Upper lobe of right lung (tissue), 1 donor: ENCODE measurements at regions not wholly inside any gene's neighbourhood (a gene's known extent, or its start where the extent isn't known, plus 50 kb on each side); places are given as distances from the start of the nearest gene placed in this dataset.

Experiments
- ATAC-seq: fragments of 200-7000 bp; cut with Tn5 transposase; one replicate; pipeline ENCODE4 v1.9.1; 2020; ENCODE audit warnings: mild to moderate bottlenecking, moderate library complexity
- DNase-seq: peaks from one replicate; pipeline ENCODE4 v3.0.0-alpha.2; 2020
- H3K27ac ChIP-seq: fragments of 200-600 bp; one replicate; pipeline ENCODE4 v1.8.0; 2022
- H3K27me3 ChIP-seq: fragments of 200-600 bp; one replicate; pipeline ENCODE4 v1.8.0; 2022; ENCODE audit warnings: mild to moderate bottlenecking
- H3K36me3 ChIP-seq: fragments of 200-600 bp; one replicate; pipeline ENCODE4 v1.8.0; 2022
- H3K4me1 ChIP-seq: fragments of 200-600 bp; one replicate; pipeline ENCODE4 v1.8.0; 2022
- H3K4me3 ChIP-seq: fragments of 200-600 bp; one replicate; pipeline ENCODE4 v1.8.0; 2022; ENCODE audit warnings: mild to moderate bottlenecking
- H3K9me3 ChIP-seq: fragments of 200-600 bp; one replicate; pipeline ENCODE4 v1.8.0; 2022
- intact Hi-C: fragments of 100-400 bp; cut with DNase I; formaldehyde crosslinking; loops from one replicate; pipeline ENCODE4 v1.11.0; 2022
- TF ChIP-seq, protein P1 (sequence below): fragments of 200-600 bp; IDR thresholded peaks from one replicate; pipeline ENCODE4 v1.8.0; 2022; ENCODE audit warnings: antibody characterized with exemption
- donor health status: DM: no; HTN: yes; CAD: no; lungs with severe emphysema.

DNA sequence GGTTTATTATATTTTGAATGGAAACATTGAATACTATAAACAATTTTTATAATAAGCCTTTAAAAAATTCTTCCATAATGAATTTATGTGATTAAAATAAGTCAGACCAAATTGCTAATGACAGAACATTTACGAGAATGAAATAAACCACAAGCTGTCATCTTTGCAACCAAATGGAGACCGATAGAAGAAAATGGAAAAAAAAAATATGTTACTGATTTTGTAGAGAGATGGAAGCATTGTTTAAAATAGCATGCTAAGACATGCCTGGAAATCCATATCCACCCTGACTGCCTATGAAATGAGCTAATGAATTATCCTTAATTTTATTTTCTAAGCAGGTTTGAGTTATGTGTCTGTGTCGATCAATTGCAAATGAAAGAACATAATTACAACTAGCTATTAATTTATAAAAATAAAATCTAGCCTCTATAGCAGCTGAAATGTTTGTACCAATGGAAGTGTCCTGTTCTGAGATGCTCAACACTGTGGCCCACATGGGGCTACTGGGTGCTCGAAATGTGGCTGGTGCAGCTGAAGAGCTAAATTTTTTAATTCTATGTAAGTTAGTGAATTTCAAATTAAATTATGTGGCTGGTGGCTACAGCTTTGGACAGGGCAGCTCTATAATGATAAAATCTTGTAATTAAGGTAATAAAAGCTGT lies 832.8 kb downstream of the RNF144A start:
- no peak for ATAC-seq
- DNase-seq = no peak
- no peak overlapping the region for H3K27ac ChIP-seq
- no peaks in the 10 kb centered on the region for H3K4me1 ChIP-seq
- no peaks in the 10 kb centered on the region for H3K36me3 ChIP-seq
- H3K4me3 ChIP-seq = no peak overlapping the region
- TF ChIP-seq, protein P1, sequence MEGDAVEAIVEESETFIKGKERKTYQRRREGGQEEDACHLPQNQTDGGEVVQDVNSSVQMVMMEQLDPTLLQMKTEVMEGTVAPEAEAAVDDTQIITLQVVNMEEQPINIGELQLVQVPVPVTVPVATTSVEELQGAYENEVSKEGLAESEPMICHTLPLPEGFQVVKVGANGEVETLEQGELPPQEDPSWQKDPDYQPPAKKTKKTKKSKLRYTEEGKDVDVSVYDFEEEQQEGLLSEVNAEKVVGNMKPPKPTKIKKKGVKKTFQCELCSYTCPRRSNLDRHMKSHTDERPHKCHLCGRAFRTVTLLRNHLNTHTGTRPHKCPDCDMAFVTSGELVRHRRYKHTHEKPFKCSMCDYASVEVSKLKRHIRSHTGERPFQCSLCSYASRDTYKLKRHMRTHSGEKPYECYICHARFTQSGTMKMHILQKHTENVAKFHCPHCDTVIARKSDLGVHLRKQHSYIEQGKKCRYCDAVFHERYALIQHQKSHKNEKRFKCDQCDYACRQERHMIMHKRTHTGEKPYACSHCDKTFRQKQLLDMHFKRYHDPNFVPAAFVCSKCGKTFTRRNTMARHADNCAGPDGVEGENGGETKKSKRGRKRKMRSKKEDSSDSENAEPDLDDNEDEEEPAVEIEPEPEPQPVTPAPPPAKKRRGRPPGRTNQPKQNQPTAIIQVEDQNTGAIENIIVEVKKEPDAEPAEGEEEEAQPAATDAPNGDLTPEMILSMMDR = no peak
- intact Hi-C loops = no loop called here
- peaks cover 4% of the 10 kb centered on the region for H3K9me3 ChIP-seq
- no peaks in the 10 kb centered on the region for H3K27me3 ChIP-seq

DNA sequence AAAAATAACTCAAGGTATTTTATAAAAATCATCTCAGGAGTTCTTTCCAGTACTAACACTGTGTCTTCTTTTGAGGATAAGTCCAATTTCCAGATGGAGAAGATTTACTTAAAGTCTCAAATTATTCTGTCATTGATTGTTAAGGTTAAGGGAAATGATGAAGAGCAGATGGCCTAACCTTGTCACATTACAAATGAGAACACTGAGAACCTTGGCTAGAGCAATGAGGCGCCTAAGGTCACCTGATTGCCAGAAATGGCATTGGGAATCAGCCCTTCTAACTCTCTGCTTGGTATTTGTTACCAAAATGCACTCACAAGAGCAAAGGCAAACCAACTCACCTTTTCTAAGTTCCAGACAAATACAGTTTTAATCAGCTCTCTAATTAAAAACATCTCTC lies 835.1 kb downstream of the RNF144A start:
- intact Hi-C loops = no loop called here
- Histone ChIP-seq H3K9me3 (peaks cover 4% of the 10 kb centered on the region), H3K27ac (no peak overlapping the region), H3K36me3 (no peaks in the 10 kb centered on the region), H3K4me3 (no peak overlapping the region), H3K4me1 (no peaks in the 10 kb centered on the region), H3K27me3 (no peaks in the 10 kb centered on the region)
- DNase-seq = no peak
- TF ChIP-seq, protein P1 = no peak
- ATAC-seq = no peak

DNA sequence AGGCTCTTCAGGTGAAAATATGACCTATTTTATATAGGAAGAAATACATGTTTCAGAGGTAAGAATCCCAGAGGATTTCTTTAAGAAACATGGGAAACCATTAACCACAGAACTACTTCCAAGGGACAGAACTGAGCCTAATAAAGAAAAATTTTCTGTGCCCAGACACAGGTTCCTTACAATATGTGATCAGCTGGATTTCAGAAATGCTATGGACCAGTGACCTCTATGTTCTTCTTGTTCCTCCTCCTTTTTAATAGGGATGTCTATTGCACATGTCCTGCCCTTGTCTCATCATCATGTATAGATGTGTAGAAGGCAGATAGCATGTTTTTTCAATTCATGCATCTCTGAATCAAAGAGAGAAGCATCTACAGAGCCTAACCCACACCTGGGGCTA lies 836.6 kb downstream of the RNF144A start:
- no peak overlapping the region for H3K4me3 ChIP-seq

DNA sequence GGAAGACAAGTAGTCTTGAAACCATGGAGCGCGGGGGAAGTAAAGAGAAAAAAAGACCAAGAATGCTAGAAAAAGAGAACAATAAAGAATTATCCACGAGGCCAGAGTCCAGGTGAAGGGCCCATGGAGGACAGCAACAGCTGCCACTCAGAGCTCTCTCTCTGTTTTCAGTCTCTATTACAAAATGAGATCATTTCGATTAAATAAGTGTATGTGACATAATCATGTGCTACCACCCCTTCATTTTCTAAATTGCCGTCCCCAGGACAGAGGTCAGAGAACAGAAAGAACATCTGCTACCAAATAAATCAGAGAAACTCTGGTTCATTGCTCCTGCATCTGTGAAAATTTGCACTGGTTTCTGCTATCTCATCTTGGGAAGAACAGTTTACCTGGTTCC lies 838.7 kb downstream of the RNF144A start:
- intact Hi-C loops = no loop called here
- H3K27me3 ChIP-seq = no peaks in the 10 kb centered on the region
- H3K4me1 ChIP-seq = no peaks in the 10 kb centered on the region
- TF ChIP-seq, protein P1 = no peak
- peaks cover 10% of the 10 kb centered on the region for H3K9me3 ChIP-seq
- no peak overlapping the region for H3K27ac ChIP-seq
- H3K4me3 ChIP-seq = no peak overlapping the region
- no peak for ATAC-seq
- H3K36me3 ChIP-seq = no peaks in the 10 kb centered on the region
- DNase-seq = no peak

More for the DNA sequence above, 836.6 kb downstream of the RNF144A start:
- no peak overlapping the region for H3K27ac ChIP-seq
- H3K4me1 ChIP-seq = no peaks in the 10 kb centered on the region
- TF ChIP-seq, protein P1 = no peak
- no peaks in the 10 kb centered on the region for H3K36me3 ChIP-seq
- intact Hi-C loops = no loop called here
- H3K27me3 ChIP-seq = no peaks in the 10 kb centered on the region
- peaks cover 10% of the 10 kb centered on the region for H3K9me3 ChIP-seq
- DNase-seq (no peak), ATAC-seq (no peak)

DNA sequence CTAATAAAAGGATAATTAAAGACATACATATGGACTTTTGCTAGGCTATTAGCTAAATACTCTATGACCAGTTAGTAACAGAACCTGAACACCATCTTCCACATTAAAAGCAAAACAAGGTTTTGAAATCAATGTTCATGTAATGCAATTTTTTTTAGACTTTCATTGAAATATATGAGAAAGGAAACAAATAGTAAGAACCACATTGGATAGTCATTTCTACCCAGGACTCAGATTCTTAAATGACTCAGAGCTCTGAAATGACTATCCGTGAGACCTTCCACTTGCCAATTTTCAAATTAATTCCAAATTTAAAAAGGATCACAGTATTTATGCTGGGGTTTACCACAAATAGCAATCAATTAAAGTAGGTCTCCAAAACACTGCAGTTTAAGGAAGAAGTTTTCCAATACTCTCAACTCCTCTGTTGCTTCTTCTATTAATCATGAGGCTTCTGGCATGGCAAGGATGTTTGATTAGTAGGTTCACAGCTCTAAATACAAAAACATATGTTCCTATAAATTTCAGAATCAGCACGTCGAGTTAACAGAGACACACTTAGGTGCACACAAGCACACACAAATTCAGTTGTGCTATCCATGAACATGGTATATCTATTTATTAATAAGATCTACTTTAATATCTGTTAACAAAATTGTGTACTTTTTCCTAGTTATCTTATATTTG lies 841.0 kb downstream of the RNF144A start:
- H3K4me1 ChIP-seq = no peaks in the 10 kb centered on the region
- no peaks in the 10 kb centered on the region for H3K27me3 ChIP-seq
- intact Hi-C loops = no loop called here
- DNase-seq (no peak), ATAC-seq (no peak)
- no peak overlapping the region for H3K27ac ChIP-seq
- H3K4me3 ChIP-seq = no peak overlapping the region
- H3K36me3 ChIP-seq = no peaks in the 10 kb centered on the region
- TF ChIP-seq, protein P1 = no peak
- peaks cover 9% of the 10 kb centered on the region for H3K9me3 ChIP-seq
